ENCODE measurements at regions not wholly inside any gene's neighbourhood (a gene's known extent, or its start where the extent isn't known, plus 50 kb on each side); places are given as distances from the start of the nearest gene placed in this dataset.

- DNase-seq (ENCODE audit: low read depth), result no peak
These were observed 59.1 kb upstream of the BICD1 start for GRCh38 chr12:32047357-32048212.

- no peak for DNase-seq (ENCODE audit: low read depth)
These were observed 57.9 kb upstream of the BICD1 start for GRCh38 chr12:32048791-32049190.

GRCh38 chr12:32049956-32050355 lies 56.7 kb upstream of the BICD1 start:
- DNase-seq (ENCODE audit: low read depth), result no peak

GRCh38 chr12:32051511-32052211 lies 55.0 kb upstream of the BICD1 start:
- no peak for DNase-seq (ENCODE audit: low read depth)

GRCh38 chr12:32052212-32052713 lies 54.4 kb upstream of the BICD1 start:
- no peak for DNase-seq (ENCODE audit: low read depth)

GRCh38 chr12:32053881-32054624 lies 52.6 kb upstream of the BICD1 start:
- DNase-seq (ENCODE audit: low read depth), result no peak
